GM18519 (cell line): ENCODE measurements at regions not wholly inside any gene's neighbourhood (a gene's known extent, or its start where the extent isn't known, plus 50 kb on each side); places are given as distances from the start of the nearest gene placed in this dataset.
"Not testable (repeated sequence)": the region's sequence is repeated elsewhere in the genome, so short reads cannot be mapped to it uniquely, and the experiment has no call there.

Experiments
- ATAC-seq: cut with Tn5 transposase; IDR thresholded peaks from one replicate; pipeline ENCODE4 v1.9.1; 2021; ENCODE audit warnings: mild to moderate bottlenecking, moderate library complexity; ENCODE audit not compliant: unreplicated experiment, low FRiP score

DNA sequence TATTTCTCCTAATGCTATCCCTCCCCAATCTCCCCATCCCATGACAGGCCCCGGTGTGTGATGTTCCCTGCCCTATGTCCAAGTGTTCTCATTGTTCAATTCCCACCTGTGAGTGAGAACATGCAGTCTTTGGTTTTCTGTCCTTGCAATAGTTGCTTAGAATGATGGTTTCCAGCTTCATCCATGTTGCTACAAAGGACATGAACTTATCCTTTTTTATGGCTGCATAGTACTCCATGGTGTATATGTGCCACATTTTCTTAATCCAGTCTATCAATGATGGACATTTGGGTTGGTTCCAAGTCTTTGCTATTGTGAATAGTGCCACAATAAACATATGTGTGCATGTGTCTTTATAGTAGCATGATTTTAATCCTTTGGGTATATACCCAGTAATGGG is 51.3 kb upstream of the RIOK2 start:
- not testable (repeated sequence) for ATAC-seq

DNA sequence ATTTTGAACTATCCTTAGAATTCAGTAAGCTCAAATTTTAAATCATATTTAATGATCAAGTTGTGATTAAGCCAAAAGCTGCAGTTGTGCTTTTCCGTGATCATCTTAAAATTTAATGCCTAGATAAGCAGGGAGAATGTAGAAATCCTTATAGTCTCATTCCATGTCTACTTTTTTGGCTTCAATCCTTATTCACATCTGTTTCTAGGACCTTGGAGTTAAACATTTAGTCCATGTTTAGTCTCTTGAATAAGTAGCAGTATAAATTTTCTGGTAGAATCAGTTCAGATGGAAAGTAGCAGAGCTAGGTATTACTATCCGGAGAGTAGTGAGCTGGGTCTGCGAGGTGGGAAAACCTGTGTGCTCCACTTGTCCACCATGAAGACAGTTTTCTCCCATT is 59.3 kb upstream of the RIOK2 start:
- ATAC-seq = no peak

DNA sequence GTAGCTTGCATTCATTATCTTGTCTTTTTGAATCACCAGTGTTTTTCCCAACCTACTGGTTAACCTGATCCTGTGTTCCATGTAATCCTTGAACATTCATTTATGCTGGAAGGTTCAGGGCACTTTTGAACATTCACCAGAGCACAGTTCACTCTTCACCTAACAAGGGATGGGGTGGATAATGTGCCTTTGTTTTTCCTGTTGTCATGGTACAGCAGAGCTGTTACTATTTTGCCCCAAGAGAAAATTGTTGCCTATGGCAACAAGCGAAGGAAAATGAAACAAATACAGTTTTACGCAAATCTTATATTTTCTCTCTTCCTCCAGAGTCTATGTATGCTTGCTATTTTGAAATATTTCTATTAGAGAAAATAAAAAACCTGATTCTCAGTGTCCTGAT is 60.3 kb upstream of the RIOK2 start:
- no peak for ATAC-seq

DNA sequence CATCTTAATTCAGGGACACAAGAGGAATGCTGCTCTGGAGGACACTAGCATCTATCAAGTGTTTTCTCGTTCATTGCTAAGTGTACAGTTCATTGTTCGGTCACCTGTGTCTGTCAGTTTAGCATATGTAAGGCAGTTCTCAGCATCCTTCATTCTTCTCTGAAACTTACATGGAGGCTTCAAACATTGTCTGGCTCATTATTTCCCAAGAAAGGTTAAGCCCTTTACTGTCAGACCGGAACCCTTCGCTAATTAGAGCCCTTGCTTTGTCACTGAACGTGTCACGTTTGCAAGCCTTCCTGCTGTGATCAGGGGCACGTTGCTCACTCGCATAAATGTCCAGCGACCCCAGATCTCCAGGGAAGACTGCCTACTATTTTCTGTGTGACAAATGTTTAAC is 62.3 kb upstream of the RIOK2 start:
- no peak for ATAC-seq

DNA sequence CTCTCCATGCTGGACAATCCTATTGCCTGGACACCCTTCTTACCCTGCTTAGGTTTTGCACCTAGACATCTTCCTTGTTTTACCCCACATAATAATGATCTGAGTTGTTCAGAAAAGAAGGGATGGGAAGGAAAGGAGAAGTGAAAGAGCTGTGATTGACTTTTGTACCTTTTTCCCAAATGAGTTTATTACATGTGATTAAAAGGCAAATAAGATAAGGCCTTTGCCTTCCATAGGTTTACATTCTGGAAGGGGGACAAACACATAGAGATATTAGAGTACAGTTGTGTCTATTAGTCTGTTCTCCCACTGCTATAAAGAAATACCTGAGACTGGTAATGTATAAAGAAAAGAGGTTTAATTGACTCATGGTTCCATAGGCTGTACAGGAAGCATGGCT is 67.1 kb upstream of the RIOK2 start:
- no peak for ATAC-seq

DNA sequence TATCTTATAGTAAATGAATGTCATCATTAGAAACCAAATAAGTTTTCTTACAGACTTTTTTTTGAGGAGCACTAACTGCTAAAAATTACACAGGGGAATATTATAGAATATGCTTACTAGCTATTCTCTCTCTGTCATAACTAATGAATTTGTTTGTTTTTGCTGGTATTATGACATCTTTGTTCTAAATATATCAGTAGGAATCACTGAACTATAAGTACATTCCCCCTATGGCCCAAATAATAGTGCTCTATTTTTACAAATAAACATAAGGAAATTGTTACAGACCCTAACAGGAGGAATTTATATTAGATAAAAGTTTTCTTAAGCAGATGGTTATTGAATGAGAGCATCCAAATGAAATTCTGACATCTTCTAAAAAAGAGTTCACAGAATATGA is 83.0 kb upstream of the RIOK2 start:
- ATAC-seq = no peak

DNA sequence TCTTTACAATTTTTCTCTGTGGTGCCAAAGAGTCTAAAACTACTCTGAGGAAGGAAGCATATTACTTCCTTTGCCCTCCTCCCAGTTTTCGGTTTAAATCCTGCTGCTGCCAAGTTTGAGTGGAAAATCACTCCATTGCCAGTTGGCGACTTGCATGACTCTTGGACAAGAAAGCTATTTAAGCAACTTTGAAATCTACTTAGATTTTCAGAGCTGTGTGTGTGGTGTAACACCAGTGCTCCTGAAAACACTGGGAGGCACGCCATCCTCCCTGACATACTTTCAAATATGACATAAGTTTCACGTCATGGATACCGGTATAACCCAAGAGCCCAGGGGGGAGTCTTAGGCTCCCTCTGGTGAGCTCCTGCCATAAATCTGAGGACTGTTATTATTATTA is 83.5 kb upstream of the RIOK2 start:
- no peak for ATAC-seq

DNA sequence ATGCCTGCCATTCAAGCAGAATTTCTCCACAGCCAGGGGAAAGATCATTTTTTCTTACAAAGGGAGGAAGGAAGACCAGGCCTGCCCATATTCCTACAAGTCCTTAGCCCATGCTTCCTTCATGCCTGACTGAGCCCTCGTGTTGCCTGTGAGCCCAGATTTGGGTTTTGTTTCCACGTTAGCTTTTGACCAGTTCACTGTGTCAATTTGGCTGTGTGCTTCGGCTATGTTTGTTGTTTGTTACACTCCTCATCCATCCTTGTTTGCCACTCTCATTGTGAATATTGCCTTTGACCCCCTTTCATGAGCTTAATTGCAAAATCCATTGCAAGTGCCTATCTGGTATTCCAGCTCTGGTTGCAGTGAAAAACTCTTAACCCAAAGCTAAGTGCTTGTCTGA is 84.7 kb upstream of the RIOK2 start:
- no peak for ATAC-seq

DNA sequence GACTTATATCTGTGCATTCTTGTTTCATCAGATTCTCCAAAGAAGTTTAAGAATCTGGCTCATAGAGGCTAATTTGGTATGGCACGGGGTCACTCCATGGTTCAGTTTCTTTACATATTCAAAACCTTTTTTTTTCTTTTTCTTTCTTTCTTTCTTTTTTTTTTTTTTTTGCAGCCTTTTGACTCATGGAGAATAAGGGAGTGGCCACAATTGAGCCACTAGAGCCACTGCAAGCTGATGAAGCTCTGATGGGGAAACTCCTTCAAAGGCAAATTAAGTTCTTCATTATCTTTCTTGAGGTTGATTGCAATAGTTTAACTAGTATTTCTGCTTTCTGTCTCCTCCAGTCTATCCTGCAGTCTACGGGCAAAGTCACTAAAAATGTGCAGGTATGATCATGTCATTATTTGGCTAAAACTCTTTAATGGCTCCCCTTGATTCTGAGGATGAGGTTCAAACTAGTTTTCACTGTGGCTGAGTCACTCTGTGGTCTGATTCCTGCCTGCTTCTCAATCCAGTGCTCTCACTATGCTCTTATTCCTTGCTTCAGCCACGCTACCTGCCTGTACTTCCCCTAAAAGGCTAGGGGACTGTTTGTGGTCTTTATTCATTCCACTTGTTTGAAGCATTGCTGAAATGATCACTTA is 93.5 kb upstream of the RIOK2 start:
- ATAC-seq = no peak

DNA sequence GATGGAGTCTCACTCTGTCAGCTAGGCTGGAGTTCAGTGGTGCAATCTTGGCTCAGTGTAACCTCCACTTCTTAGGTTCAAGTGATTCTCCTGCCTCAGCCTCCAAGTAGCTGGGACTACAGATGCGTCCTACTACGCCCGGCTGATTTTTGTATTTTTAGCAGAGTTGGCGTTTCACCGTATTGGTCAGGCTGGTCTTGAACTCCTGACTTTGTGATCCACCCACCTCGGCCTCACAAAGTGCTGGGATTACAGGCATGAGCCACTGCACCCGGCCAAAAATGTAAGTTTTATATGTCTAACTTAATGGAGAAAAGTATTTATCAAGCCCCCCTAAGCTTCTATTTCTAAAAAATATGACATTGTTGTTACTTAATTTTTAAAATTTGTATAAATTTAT is 98.2 kb upstream of the RIOK2 start:
- ATAC-seq = no peak

DNA sequence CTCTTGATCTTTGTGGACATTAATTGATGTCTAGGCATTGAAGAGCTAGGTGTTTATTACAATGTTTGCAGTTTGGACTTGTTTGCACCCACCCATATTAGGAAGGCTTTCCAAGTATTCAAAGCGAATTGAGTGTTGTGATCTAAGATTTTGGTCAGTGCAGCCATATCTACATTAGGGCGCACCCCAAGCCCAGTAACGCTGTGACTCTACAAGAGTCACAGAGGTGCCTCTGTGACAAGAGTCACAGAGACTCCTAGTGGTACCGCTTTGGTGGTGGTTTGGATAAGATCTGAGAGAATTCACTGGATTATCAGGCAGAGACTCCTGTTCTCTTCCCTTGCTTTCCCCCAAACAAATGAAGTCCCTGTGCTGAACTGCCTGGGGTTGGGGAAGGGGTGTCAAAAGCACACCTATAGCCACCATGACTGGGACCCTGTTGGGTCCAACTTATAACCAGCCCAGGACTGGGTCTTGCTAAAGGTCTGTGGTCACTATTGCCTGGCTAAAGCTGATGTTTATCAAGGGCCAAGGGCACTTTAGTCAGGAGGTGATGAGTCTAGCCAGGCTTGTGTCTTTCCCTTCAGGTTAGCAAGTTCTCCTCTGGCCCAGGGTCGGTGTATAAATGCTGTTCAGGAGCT is 114.1 kb upstream of the RIOK2 start:
- ATAC-seq = peak; percentile 100

DNA sequence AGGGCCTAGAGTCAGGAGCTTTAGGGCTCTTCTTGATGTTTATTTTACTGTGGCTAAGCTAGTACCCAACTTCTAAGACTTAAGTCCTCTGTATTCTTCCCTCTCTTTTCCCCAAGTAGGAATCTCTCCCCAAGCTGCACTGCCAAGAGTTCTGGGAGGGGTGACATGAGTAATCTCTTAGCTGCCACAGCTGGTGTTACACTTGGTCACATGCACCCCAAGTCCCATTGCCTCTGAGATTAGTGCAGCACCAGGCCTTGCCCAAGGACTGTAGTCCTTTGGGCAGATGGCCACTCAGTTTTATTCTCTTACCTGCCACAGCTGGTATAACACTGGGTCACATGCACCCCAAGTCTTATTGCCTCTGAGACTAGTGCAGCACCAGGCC is 114.7 kb upstream of the RIOK2 start:
- no peak for ATAC-seq

DNA sequence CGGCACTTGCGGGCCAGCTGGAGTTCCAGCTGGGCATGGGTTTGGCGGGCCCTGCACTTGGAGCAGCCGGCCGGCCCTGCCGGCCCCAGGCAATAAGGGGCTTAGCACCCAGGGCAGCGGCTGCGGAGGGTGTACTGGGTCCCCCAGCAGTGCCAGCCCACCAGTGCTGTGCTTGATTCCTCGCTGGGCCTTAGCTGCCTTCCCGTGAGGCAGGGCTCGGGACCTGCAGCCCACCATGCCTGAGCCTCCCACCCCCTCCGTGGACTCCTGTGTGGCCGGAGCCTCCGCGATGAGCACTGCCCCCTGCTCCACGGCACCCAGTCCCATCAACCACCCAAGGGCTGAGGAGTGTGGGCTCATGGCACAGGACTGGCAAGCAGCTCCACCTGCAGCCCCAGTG is 118.1 kb upstream of the RIOK2 start:
- ATAC-seq = not testable (repeated sequence)

DNA sequence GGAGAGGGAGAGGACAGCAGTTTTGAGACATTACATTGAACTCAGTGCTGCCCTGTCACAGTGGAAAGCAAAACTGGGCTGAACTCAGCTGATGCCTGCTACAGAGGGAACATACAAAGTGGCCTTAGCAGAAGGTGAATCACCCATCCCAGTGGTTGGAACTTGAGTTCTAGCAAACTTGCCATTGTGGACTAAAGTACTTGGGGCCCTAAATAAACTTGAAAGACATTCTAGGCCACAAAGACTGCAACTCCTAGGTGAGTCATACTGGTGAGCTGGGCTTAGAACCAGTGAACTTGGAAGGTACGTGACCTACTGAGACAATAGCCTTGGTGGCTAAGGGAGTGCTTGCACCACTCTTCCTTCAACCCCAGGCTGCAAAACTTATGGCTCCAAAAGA is 155.7 kb upstream of the RIOK2 start:
- ATAC-seq = no peak

DNA sequence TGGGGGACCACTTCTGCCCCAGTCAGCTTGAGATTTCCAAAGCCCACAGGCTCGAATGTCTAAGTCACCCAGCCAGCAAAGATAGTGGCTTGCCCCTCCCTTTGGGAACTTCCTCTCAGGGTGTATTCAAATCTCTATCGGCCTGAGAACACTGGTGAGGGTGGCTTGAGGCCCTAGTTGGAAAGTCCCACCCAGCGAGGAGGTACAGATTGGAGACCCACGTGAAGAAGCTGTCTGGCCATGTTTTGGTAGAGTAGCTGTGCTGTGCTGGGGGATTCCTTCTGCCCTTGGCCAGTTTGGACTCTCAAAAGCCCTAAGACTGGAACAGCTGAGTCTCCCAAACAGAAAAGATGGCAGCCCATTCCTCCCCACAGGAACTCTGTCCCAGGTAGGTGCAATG is 172.7 kb upstream of the RIOK2 start:
- ATAC-seq = peak; percentile 97

DNA sequence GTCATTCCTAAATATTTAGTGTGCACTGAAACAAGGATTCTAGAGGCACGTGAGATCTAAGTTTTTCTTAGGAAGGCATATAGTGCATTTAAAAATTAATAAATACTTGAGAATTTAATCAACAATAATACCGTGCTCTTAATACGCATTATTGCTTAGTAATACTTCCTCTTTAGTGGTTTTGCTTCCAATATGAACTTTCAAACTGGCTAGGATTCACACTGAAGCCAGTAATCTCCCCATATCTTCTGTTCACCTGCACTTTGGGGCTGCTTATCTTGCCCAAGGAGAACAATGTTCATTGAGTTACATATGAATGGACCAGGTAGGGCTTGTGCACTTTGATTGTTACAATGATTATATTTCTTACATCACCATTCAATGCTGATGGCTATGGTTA is 180.5 kb upstream of the RIOK2 start:
- no peak for ATAC-seq

DNA sequence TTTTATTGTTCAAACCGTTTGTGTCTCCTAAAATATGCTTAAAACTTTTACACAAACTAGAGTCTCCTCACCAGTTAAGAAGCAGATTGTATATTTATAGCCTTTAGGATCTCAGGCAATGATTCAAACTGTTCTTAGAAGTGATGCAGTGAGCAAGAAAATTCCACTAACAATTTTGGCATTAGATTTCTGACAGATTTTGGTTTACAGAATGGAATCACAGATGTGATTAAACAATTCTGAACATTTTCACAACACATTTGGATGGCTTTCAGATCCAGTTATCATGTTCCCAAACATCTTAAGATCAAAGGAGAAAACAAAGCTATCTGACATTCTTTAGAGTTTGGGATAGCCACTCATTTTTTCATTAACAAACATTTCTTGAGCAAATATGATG is 181.7 kb upstream of the RIOK2 start:
- ATAC-seq = no peak

DNA sequence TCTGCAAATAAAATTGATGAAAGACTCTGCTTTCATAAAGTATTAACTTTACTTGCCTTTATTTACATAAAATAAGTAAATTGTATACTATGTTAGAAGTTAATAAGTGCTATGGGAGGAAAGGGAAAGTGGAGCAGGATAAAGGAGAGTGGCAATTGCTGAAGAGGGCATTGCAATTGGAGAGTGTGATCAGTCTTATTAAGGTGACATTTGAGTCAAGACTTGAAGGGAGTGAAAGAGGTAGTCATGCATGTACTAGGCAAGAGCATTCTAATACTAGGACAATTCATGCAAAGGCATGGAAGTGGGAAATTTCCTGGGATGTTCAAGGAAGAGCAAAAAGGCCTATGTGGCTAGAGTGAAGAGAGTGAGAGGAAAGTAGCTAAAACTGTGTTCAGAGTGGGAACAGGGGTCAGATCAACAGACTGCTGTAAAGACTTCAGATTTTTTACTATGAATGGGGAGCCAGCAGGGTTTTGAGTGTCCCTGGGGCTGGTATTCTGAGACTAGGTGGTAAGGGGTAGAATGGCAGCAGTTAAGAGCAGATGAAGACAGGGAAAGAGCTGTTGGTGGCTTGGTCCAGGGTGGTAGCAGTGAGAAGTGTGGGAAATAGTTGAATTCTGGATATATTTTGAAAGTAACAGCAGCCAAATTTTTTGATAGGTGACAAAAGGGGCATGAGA is 182.3 kb upstream of the RIOK2 start:
- no peak for ATAC-seq

DNA sequence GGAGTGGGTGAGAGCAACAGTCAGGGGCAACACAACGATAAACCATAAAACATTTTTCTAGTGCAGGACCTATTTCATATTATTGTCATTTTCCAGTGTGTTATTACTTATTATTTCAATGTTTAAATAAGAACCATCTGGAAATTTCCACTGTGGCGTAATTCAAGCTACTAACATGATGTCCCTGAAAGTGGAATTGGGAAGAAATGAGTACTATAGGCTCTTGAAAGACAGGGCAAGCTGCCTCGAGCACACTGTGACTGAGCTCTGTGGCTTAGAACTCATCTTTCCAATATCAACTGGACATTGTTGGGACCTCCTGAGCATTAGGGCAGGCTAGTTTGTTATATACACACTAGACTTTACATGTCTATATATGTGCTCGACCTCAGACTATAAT is 182.9 kb upstream of the RIOK2 start:
- ATAC-seq = no peak

DNA sequence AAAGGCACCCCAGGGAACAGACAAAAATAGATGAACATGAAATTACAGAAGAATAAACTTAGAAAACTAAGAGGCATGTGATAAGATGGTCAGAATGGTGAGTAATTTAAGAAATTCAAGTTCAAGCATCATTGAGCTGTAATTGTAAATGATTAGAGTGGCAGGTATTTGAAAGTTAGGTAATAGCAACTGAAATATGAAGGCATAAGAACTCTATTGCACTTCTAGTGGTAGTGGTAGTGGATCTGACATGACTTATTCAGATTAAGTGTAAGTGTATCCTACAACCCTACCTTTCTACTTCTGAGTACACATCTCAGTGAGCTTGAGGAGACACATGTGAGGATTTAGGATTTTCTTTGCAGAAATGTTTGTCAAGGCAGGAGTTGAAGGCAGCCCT is 192.9 kb upstream of the RIOK2 start:
- ATAC-seq = no peak

DNA sequence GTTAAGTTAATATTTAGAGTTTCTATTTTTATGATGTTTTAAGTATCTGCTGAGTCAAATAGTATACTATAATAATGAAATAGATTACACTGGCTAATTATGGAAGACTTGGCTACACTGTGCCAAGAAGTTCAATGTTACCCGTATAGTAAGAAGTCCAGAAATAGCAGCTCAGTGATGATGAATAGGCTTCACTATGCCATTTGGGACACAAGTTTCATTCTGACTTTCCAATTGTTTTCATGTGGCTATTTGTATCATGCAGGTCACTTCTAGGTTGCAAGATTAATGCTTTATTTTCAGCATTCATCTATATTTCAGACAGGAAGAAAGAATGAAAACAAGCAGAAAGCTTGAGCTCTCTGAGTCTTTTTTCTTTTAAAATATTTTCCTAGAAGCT is 194.5 kb upstream of the RIOK2 start:
- ATAC-seq = no peak

DNA sequence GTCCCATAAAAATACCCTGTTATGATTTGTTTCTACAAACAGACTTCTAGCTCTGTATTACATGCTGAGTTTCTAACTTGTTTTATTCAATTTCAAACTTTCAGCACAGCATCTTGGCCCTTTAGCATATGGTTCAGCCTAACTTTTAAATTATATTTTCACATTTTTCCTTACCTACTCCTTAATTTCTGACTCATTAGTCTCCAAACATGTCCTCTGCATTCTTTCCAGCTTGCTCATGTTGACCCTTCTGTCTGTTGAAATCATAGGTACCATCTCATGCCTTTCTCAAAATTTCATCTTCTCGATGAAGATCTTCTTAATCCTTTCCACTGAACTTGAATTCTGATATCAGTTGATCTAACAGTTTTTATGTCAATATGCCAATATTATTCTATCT is 200.9 kb upstream of the RIOK2 start:
- no peak for ATAC-seq
